GM23338 (cell line): ENCODE measurements at regions not wholly inside any gene's neighbourhood (a gene's known extent, or its start where the extent isn't known, plus 50 kb on each side); places are given as distances from the start of the nearest gene placed in this dataset.

Source experiments
- ATAC-seq: fragments of 200-7000 bp; cut with Tn5 transposase; 3 replicates; pipeline ENCODE4 v1.9.1; 2020
- DNase-seq: peaks from one replicate; pipeline ENCODE4 v3.0.0-alpha.2; 2015; ENCODE audit warnings: low spot score
- H2AFZ ChIP-seq: fragments of 200-600 bp; sonication (generic); 2 replicates; pipeline ENCODE4 v1.8.0; 2016; ENCODE audit warnings: antibody characterized with exemption, mild to moderate bottlenecking, moderate library complexity
- H3F3A ChIP-seq: fragments of 200-600 bp; sonication (generic); replicated peaks from 2 replicates; pipeline ENCODE4 v1.8.0; 2017; ENCODE audit warnings: antibody characterized with exemption, mixed run types, low read depth
- H3K27ac ChIP-seq: fragments of 200-600 bp; sonication (generic); 2 replicates; pipeline ENCODE4 v1.6.1; 2016; ENCODE audit warnings: low read depth
- H3K27me3 ChIP-seq: fragments of 200-600 bp; sonication (generic); 2 replicates; pipeline ENCODE4 v1.8.0; 2016; ENCODE audit warnings: mild to moderate bottlenecking, mixed run types, moderate library complexity; ENCODE audit not compliant: insufficient read depth
- H3K36me3 ChIP-seq: fragments of 200-600 bp; sonication (generic); 2 replicates; pipeline ENCODE4 v1.8.0; 2016; ENCODE audit warnings: mild to moderate bottlenecking; ENCODE audit not compliant: insufficient read depth
- H3K4me1 ChIP-seq: fragments of 200-600 bp; sonication (generic); 2 replicates; pipeline ENCODE4 v1.8.0; 2016; ENCODE audit warnings: mild to moderate bottlenecking, moderate library complexity; ENCODE audit not compliant: insufficient read depth
- H3K4me2 ChIP-seq: fragments of 200-600 bp; sonication (generic); 2 replicates; pipeline ENCODE4 v1.7.1; 2017; ENCODE audit warnings: mixed run types
- H3K4me3 ChIP-seq: fragments of 200-600 bp; sonication (generic); 2 replicates; pipeline ENCODE4 v1.6.1; 2016; ENCODE audit warnings: mixed run types
- H3K79me2 ChIP-seq: fragments of 200-600 bp; sonication (generic); replicated peaks from 2 replicates; pipeline ENCODE4 v1.8.0; 2017; ENCODE audit warnings: mild to moderate bottlenecking; ENCODE audit not compliant: insufficient read depth
- H3K9me2 ChIP-seq: fragments of 200-600 bp; sonication (generic); 2 replicates; pipeline ENCODE4 v1.8.0; 2017; ENCODE audit not compliant: insufficient read depth
- H4K20me1 ChIP-seq: fragments of 200-600 bp; sonication (generic); replicated peaks from 2 replicates; pipeline ENCODE4 v1.8.0; 2017; ENCODE audit warnings: mild to moderate bottlenecking; ENCODE audit not compliant: insufficient read depth
- H3K27ac Mint-ChIP-seq: 2 replicates; pipeline ENCODE4 v1.8.0; 2020; ENCODE audit warnings: inconsistent platforms, mild to moderate bottlenecking, moderate library complexity, mixed read lengths
- H3K27me3 Mint-ChIP-seq: 3 replicates; pipeline ENCODE4 v1.8.0; 2022; ENCODE audit warnings: low read depth, mild to moderate bottlenecking, moderate library complexity, mixed read lengths, inconsistent platforms; ENCODE audit not compliant: insufficient read depth, poor library complexity
- H3K36me3 Mint-ChIP-seq: 3 replicates; pipeline ENCODE4 v1.8.0; 2021; ENCODE audit warnings: low read depth, mild to moderate bottlenecking, inconsistent platforms, moderate library complexity, mixed read lengths
- H3K4me1 Mint-ChIP-seq: 3 replicates; pipeline ENCODE4 v1.8.0; 2020; ENCODE audit warnings: mild to moderate bottlenecking, inconsistent platforms, mixed read lengths
- H3K4me3 Mint-ChIP-seq: 3 replicates; pipeline ENCODE4 v1.8.0; 2021; ENCODE audit warnings: moderate library complexity, mild to moderate bottlenecking, inconsistent platforms, mixed read lengths
- H3K9me3 Mint-ChIP-seq: 3 replicates; pipeline ENCODE4 v1.8.0; 2020; ENCODE audit warnings: moderate library complexity, mild to moderate bottlenecking, inconsistent platforms, mixed read lengths
- CTCF ChIP-seq, 2 experiments: fragments of 200-600 bp in 1 of 2; sonication (generic) in 1 of 2; conservative IDR thresholded peaks; 2 replicates each; pipeline versions ENCODE4 v1.5.1 to v1.6.1; 2016 to 2017; ENCODE audit warnings: antibody characterized with exemption in 2 of 2, low read depth in 2 of 2, mild to moderate bottlenecking in 2 of 2, moderate library complexity in 1 of 2
- EZH2 ChIP-seq: fragments of 200-600 bp; sonication (generic); IDR thresholded peaks from one replicate; pipeline ENCODE4 v1.8.0; 2017; ENCODE audit warnings: antibody characterized with exemption, mild to moderate bottlenecking, low read depth; ENCODE audit not compliant: unreplicated experiment
- EZH2phosphoT487 ChIP-seq: fragments of 200-600 bp; sonication (generic); IDR thresholded peaks from one replicate; pipeline ENCODE4 v1.8.1; 2018; ENCODE audit warnings: antibody characterized with exemption; ENCODE audit not compliant: unreplicated experiment
- NANOG ChIP-seq: IDR thresholded peaks from 2 replicates; pipeline ENCODE4 v1.6.1; 2016; ENCODE audit warnings: antibody characterized with exemption, borderline replicate concordance
- POLR2AphosphoS5 ChIP-seq: IDR thresholded peaks from 2 replicates; pipeline ENCODE4 v1.6.1; 2016; ENCODE audit warnings: antibody characterized with exemption, low read depth
- ZNF331 ChIP-seq: fragments of 250-450 bp; sonication (Bioruptor Pico); IDR thresholded peaks from 2 replicates; pipeline ENCODE4 v1.5.0; 2020; ENCODE audit warnings: low read depth, mild to moderate bottlenecking, moderate library complexity
- ZNF462 ChIP-seq: fragments of 250-450 bp; sonication (Bioruptor Pico); IDR thresholded peaks from 2 replicates; pipeline ENCODE4 v1.5.0; 2020; ENCODE audit warnings: mild to moderate bottlenecking, moderate library complexity
- TF ChIP-seq, protein P1 (sequence below): IDR thresholded peaks from 2 replicates; pipeline ENCODE4 v1.6.1; 2016; ENCODE audit warnings: antibody characterized with exemption

DNA sequence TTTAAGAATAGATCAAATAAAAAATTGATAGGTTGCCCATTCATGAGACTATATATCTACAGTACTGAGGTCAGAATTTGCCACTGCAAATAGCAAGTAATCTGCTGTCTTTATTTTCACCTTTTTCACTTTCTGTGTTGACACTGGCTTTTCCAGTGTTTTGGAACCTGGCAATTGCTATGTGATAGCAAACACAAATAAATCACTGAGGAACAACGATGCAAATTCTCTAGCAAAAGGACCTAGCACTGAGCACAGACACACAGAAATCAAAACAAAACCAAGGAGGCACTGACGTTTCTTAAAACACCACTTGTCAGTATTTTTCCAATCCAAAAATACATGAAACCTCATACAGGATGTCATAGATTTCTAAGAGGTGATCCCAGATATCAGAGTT, 210.7 kb downstream of the DHX15 start:
- H2AFZ ChIP-seq, result no peak overlapping the region
- H3K79me2 ChIP-seq, result no peaks in the 10 kb centered on the region
- Mint-ChIP-seq H3K9me3 (no peaks in the 10 kb centered on the region), H3K4me1 (no peaks in the 10 kb centered on the region), H3K27me3 (no peaks in the 10 kb centered on the region), H3K4me3 (no peak overlapping the region), H3K36me3 (no peaks in the 10 kb centered on the region), H3K27ac (no peak overlapping the region)
- no peak overlapping the region for H3K4me2 ChIP-seq
- no peaks in the 10 kb centered on the region for H3K36me3 ChIP-seq
- H3F3A ChIP-seq, result no peaks in the 10 kb centered on the region
- no peaks in the 10 kb centered on the region; the same call in 1 of the 2 replicates for H4K20me1 ChIP-seq
- DNase-seq (no peak), ATAC-seq (no peak)
- TF ChIP-seq ZNF462 (no peak), EZH2phosphoT487 (no peak), CTCF (conservative IDR thresholded peaks at IDR 0.05; ENCODE audit: low read depth in 2 of 2) (no peak), EZH2 (no peak), ZNF331 (CRISPR knock-in tag) (no peak), NANOG (no peak), POLR2AphosphoS5 (no peak)
- TF ChIP-seq, protein P1, sequence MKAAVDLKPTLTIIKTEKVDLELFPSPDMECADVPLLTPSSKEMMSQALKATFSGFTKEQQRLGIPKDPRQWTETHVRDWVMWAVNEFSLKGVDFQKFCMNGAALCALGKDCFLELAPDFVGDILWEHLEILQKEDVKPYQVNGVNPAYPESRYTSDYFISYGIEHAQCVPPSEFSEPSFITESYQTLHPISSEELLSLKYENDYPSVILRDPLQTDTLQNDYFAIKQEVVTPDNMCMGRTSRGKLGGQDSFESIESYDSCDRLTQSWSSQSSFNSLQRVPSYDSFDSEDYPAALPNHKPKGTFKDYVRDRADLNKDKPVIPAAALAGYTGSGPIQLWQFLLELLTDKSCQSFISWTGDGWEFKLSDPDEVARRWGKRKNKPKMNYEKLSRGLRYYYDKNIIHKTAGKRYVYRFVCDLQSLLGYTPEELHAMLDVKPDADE, result no peak
- no peaks in the 10 kb centered on the region for H3K9me2 ChIP-seq
- H3K27ac ChIP-seq, result no peak overlapping the region
- H3K4me3 ChIP-seq, result no peak overlapping the region
- H3K27me3 ChIP-seq, result no peaks in the 10 kb centered on the region
- no peaks in the 10 kb centered on the region for H3K4me1 ChIP-seq
